Smooth muscle cell (in vitro differentiated cells): ENCODE measurements at regions not wholly inside any gene's neighbourhood (a gene's known extent, or its start where the extent isn't known, plus 50 kb on each side); places are given as distances from the start of the nearest gene placed in this dataset.

Experiments
- DNase-seq: peaks from one replicate; lab custom pipeline; 2025; ENCODE audit not compliant: unreplicated experiment; lab: John Stamatoyannopoulos, UW
- H2AFZ ChIP-seq: fragments of 200-600 bp; sonication (generic); 2 replicates; pipeline ENCODE4 v1.6.0; 2016; ENCODE audit warnings: antibody characterized with exemption, low read depth, mild to moderate bottlenecking
- H3F3A ChIP-seq: fragments of 200-600 bp; sonication (generic); 2 replicates; pipeline ENCODE4 v1.6.0; 2017; ENCODE audit warnings: antibody characterized with exemption, low read depth
- H3K27ac ChIP-seq: fragments of 200-600 bp; sonication (generic); 2 replicates; pipeline ENCODE4 v1.5.1; 2016; ENCODE audit warnings: low read depth, mild to moderate bottlenecking
- H3K27me3 ChIP-seq: fragments of 200-600 bp; sonication (generic); 2 replicates; pipeline ENCODE4 v1.6.1; 2016; ENCODE audit warnings: low read depth, mild to moderate bottlenecking
- H3K36me3 ChIP-seq: fragments of 200-600 bp; sonication (generic); 2 replicates; pipeline ENCODE4 v1.5.1; 2016; ENCODE audit warnings: low read depth
- H3K4me1 ChIP-seq: fragments of 200-600 bp; sonication (generic); 2 replicates; pipeline ENCODE4 v1.5.1; 2016; ENCODE audit warnings: low read depth
- H3K4me2 ChIP-seq: fragments of 200-600 bp; sonication (generic); 2 replicates; pipeline ENCODE4 v1.6.0; 2016; ENCODE audit warnings: mild to moderate bottlenecking
- H3K4me3 ChIP-seq: fragments of 200-600 bp; sonication (generic); 2 replicates; pipeline ENCODE4 v1.5.1; 2016; ENCODE audit warnings: mild to moderate bottlenecking
- H3K79me2 ChIP-seq: fragments of 200-600 bp; sonication (generic); 2 replicates; pipeline ENCODE4 v1.6.0; 2016; ENCODE audit warnings: low read depth, mild to moderate bottlenecking
- H3K9ac ChIP-seq: fragments of 200-600 bp; sonication (generic); 2 replicates; pipeline ENCODE4 v1.6.0; 2016; ENCODE audit warnings: low read depth
- H3K9me3 ChIP-seq: fragments of 200-600 bp; sonication (generic); replicated peaks from 2 replicates; pipeline ENCODE4 v1.5.1; 2016; ENCODE audit warnings: low read depth
- H4K20me1 ChIP-seq: fragments of 200-600 bp; sonication (generic); 2 replicates; pipeline ENCODE4 v1.6.0; 2016; ENCODE audit warnings: low read depth
- CTCF ChIP-seq: fragments of 200-600 bp; sonication (generic); IDR thresholded peaks from 2 replicates; pipeline ENCODE4 v1.5.1; 2017; ENCODE audit warnings: borderline replicate concordance, mild to moderate bottlenecking, antibody characterized with exemption; ENCODE audit not compliant: insufficient read depth, poor library complexity, severe bottlenecking
- WGBS: methylation state at CpG from one replicate; pipeline ENCODE4 v1.1.7; 2016; ENCODE audit warnings: low lambda C conversion rate; 5-methylcytosine and 5-hydroxymethylcytosine counted together

- DNase-seq = no peak
- TF ChIP-seq CTCF = no peak
- H3K4me1 ChIP-seq = no peaks in the 10 kb centered on the region
- H3K27ac ChIP-seq = no peak overlapping the region
- WGBS = 84% methylated on average over 3 of the region's 3 CpGs
- H2AFZ ChIP-seq = no peak overlapping the region
- H3K27me3 ChIP-seq = peaks cover 6% of the 10 kb centered on the region
- H3K9ac ChIP-seq = no peak overlapping the region
- no peaks in the 10 kb centered on the region for H4K20me1 ChIP-seq
- no peak overlapping the region for H3K4me2 ChIP-seq
- no peaks in the 10 kb centered on the region for H3K79me2 ChIP-seq
- H3K4me3 ChIP-seq = no peak overlapping the region
- H3K36me3 ChIP-seq = no peaks in the 10 kb centered on the region
- H3K9me3 ChIP-seq = no peaks in the 10 kb centered on the region
- no peaks in the 10 kb centered on the region for H3F3A ChIP-seq
Observed at GRCh38 chr1:229887043-229887822, 179.8 kb upstream of the GALNT2 start.

GRCh38 chr1:229888157-229888556, 178.9 kb upstream of the GALNT2 start:
- H3K9ac ChIP-seq = no peak overlapping the region
- H3K27ac ChIP-seq = no peak overlapping the region
- H3F3A ChIP-seq = no peaks in the 10 kb centered on the region
- WGBS = 100% methylated on average over 2 of the region's 2 CpGs
- H3K4me3 ChIP-seq = no peak overlapping the region
- no peaks in the 10 kb centered on the region for H3K4me1 ChIP-seq
- no peaks in the 10 kb centered on the region for H3K9me3 ChIP-seq
- peaks cover 6% of the 10 kb centered on the region for H3K27me3 ChIP-seq
- no peaks in the 10 kb centered on the region for H3K79me2 ChIP-seq
- no peak overlapping the region for H2AFZ ChIP-seq
- no peak overlapping the region for H3K4me2 ChIP-seq
- no peaks in the 10 kb centered on the region for H4K20me1 ChIP-seq
- no peaks in the 10 kb centered on the region for H3K36me3 ChIP-seq
- no peak for DNase-seq
- TF ChIP-seq CTCF = no peak

GRCh38 chr1:229888561-229889001, 178.5 kb upstream of the GALNT2 start:
- Histone ChIP-seq H3K9ac (no peak overlapping the region), H3K27ac (no peak overlapping the region), H3K79me2 (no peaks in the 10 kb centered on the region), H3K4me1 (no peaks in the 10 kb centered on the region), H2AFZ (no peak overlapping the region), H3K27me3 (peaks cover 6% of the 10 kb centered on the region), H3F3A (no peaks in the 10 kb centered on the region), H4K20me1 (no peaks in the 10 kb centered on the region), H3K4me3 (no peak overlapping the region), H3K9me3 (no peaks in the 10 kb centered on the region), H3K36me3 (no peaks in the 10 kb centered on the region), H3K4me2 (no peak overlapping the region)
- DNase-seq = no peak
- 93% methylated on average over 3 of the region's 3 CpGs for WGBS
- TF ChIP-seq CTCF = no peak

- DNase-seq = no peak
- Histone ChIP-seq H3K4me2 (no peak overlapping the region), H3K79me2 (no peaks in the 10 kb centered on the region), H2AFZ (no peak overlapping the region), H3F3A (no peaks in the 10 kb centered on the region), H3K27me3 (peaks cover 1% of the 10 kb centered on the region), H3K4me3 (no peak overlapping the region), H3K4me1 (no peaks in the 10 kb centered on the region), H3K9ac (no peak overlapping the region), H3K27ac (no peak overlapping the region), H4K20me1 (no peaks in the 10 kb centered on the region), H3K36me3 (no peaks in the 10 kb centered on the region), H3K9me3 (no peaks in the 10 kb centered on the region)
- WGBS = 80% methylated on average over 1 of the region's 1 CpG
- TF ChIP-seq CTCF = no peak
Observed at GRCh38 chr1:229889031-229889517, 178.0 kb upstream of the GALNT2 start.
